Fibroblast of lung (primary cell): ENCODE measurements at regions not wholly inside any gene's neighbourhood (a gene's known extent, or its start where the extent isn't known, plus 50 kb on each side); places are given as distances from the start of the nearest gene placed in this dataset.

ENCODE experiments used
- DNase-seq, 2 donors: peaks; one replicate each; pipeline versions ENCODE4 v3.0.0 to v3.0.0-alpha.2; 2010; ENCODE audit warnings: low read depth in 2 of 2
- H2AFZ ChIP-seq: 2 replicates; pipeline ENCODE4 v1.5.1; 2012; ENCODE audit warnings: low read length, control low read depth, inconsistent platforms
- H3K27ac ChIP-seq: 2 replicates; pipeline ENCODE4 v1.5.1; 2011; ENCODE audit warnings: low read length, control low read depth; ENCODE audit not compliant: insufficient read depth
- H3K27me3 ChIP-seq: 2 replicates; pipeline ENCODE4 v1.5.1; 2011; ENCODE audit warnings: mild to moderate bottlenecking, low read length; ENCODE audit not compliant: control insufficient read depth, insufficient read depth
- H3K36me3 ChIP-seq: 2 replicates; pipeline ENCODE4 v1.5.1; 2011; ENCODE audit warnings: low read length; ENCODE audit not compliant: control insufficient read depth, insufficient read depth
- H3K4me1 ChIP-seq: 2 replicates; pipeline ENCODE4 v1.5.1; 2011; ENCODE audit warnings: low read length; ENCODE audit not compliant: control insufficient read depth, insufficient read depth; ENCODE audit errors: extremely low read depth
- H3K4me2 ChIP-seq: 2 replicates; pipeline ENCODE4 v1.5.1; 2011; ENCODE audit warnings: low read length, control low read depth; ENCODE audit not compliant: insufficient read depth; ENCODE audit errors: extremely low read depth
- H3K4me3 ChIP-seq, 4 experiments: fragments of 200-600 bp in 1 of 4; sonication (generic) in 1 of 4; replicated peaks in 1 of 4; 2 replicates each; pipeline ENCODE4 v1.5.1; 2011 to 2016; ENCODE audit warnings: low read length in 4 of 4, low read depth in 3 of 4, mild to moderate bottlenecking in 3 of 4, control low read depth in 2 of 4, inconsistent platforms in 1 of 4, mixed read lengths in 1 of 4; ENCODE audit not compliant: insufficient read depth in 1 of 4; ENCODE audit errors: control extremely low read depth in 1 of 4
- H3K79me2 ChIP-seq: 2 replicates; pipeline ENCODE4 v1.5.1; 2012; ENCODE audit warnings: mild to moderate bottlenecking, low read length, inconsistent platforms; ENCODE audit not compliant: control insufficient read depth, insufficient read depth
- H3K9ac ChIP-seq: 2 replicates; pipeline ENCODE4 v1.5.1; 2011; ENCODE audit warnings: mild to moderate bottlenecking, low read length, control low read depth; ENCODE audit not compliant: insufficient read depth
- H3K9me3 ChIP-seq: 2 replicates; pipeline ENCODE4 v1.5.1; 2012; ENCODE audit warnings: low read depth, low read length; ENCODE audit not compliant: control insufficient read depth, insufficient read depth
- H4K20me1 ChIP-seq: 2 replicates; pipeline ENCODE4 v1.5.1; 2011; ENCODE audit warnings: low read length; ENCODE audit not compliant: control insufficient read depth, insufficient read depth; ENCODE audit errors: extremely low read depth
- CTCF ChIP-seq, 2 donors: IDR thresholded peaks in 1 of 2; conservative IDR thresholded peaks in 1 of 2; 1 replicate in 1 of 2; 2 replicates in 1 of 2; pipeline ENCODE4 v1.5.1; 2011 to 2012; ENCODE audit warnings: low read length in 2 of 2, control low read depth in 1 of 2, inconsistent platforms in 1 of 2, low read depth in 1 of 2, mild to moderate bottlenecking in 1 of 2
- EZH2 ChIP-seq: IDR thresholded peaks from 2 replicates; pipeline ENCODE4 v1.5.1; 2012; ENCODE audit warnings: low read length, control low read depth, mild to moderate bottlenecking; ENCODE audit errors: missing control alignments

GRCh38 chr6:19699932-19700331 is 137.2 kb upstream of the ID4 start:
- Histone ChIP-seq H3K4me3 (no peak overlapping the region), H3K4me1 (no peaks in the 10 kb centered on the region), H2AFZ (no peak overlapping the region), H3K27me3 (no peaks in the 10 kb centered on the region), H3K9ac (no peak overlapping the region), H3K27ac (no peak overlapping the region), H3K4me2 (no peak overlapping the region), H3K36me3 (no peaks in the 10 kb centered on the region), H4K20me1 (no peaks in the 10 kb centered on the region), H3K79me2 (no peaks in the 10 kb centered on the region), H3K9me3 (no peaks in the 10 kb centered on the region)
- TF ChIP-seq CTCF (conservative IDR thresholded peaks at IDR 0.05 in 1 of 2, IDR thresholded peaks at IDR 0.05 in 1 of 2; ENCODE audit: low read depth in 1 of 2, low read length in 2 of 2) = no peak
- DNase-seq = no peak

GRCh38 chr6:19705606-19706005 is 131.6 kb upstream of the ID4 start:
- no peaks in the 10 kb centered on the region for H3K36me3 ChIP-seq
- H2AFZ ChIP-seq = no peak overlapping the region
- TF ChIP-seq EZH2 = no peak
- H3K4me1 ChIP-seq = no peaks in the 10 kb centered on the region
- no peaks in the 10 kb centered on the region for H3K27me3 ChIP-seq
- no peak overlapping the region for H3K9ac ChIP-seq
- no peaks in the 10 kb centered on the region for H3K79me2 ChIP-seq
- H3K9me3 ChIP-seq = no peaks in the 10 kb centered on the region
- no peaks in the 10 kb centered on the region for H4K20me1 ChIP-seq
- no peak overlapping the region for H3K4me2 ChIP-seq
- no peak overlapping the region for H3K27ac ChIP-seq
- DNase-seq = peak in 1 of 2 donors; percentile 70
- no peak overlapping the region for H3K4me3 ChIP-seq

GRCh38 chr6:19712012-19712688 is 125.0 kb upstream of the ID4 start:
- H4K20me1 ChIP-seq = no peaks in the 10 kb centered on the region
- no peak overlapping the region for H3K9ac ChIP-seq
- H3K4me2 ChIP-seq = no peak overlapping the region
- H3K4me3 ChIP-seq = no peak overlapping the region
- no peaks in the 10 kb centered on the region for H3K36me3 ChIP-seq
- no peaks in the 10 kb centered on the region for H3K4me1 ChIP-seq
- TF ChIP-seq CTCF (conservative IDR thresholded peaks at IDR 0.05 in 1 of 2, IDR thresholded peaks at IDR 0.05 in 1 of 2; ENCODE audit: low read depth in 1 of 2, low read length in 2 of 2) (no peak), EZH2 (no peak)
- H3K79me2 ChIP-seq = no peaks in the 10 kb centered on the region
- H3K27ac ChIP-seq = no peak overlapping the region
- no peaks in the 10 kb centered on the region for H3K27me3 ChIP-seq
- H3K9me3 ChIP-seq = no peaks in the 10 kb centered on the region
- no peak for DNase-seq
- H2AFZ ChIP-seq = no peak overlapping the region
